HFFc6 (cell line): ENCODE measurements at regions not wholly inside any gene's neighbourhood (a gene's known extent, or its start where the extent isn't known, plus 50 kb on each side); places are given as distances from the start of the nearest gene placed in this dataset.
A peak's percentile ranks its signal among the peaks of the same experiment; 100 is the strongest.

Experiments
- DNase-seq: peaks from one replicate; pipeline ENCODE4 v3.0.0-alpha.2; 2018
- H3K27ac Mint-ChIP-seq: 2 replicates; pipeline ENCODE4 v1.8.0; 2020; ENCODE audit warnings: mild to moderate bottlenecking, mixed read lengths
- H3K27me3 Mint-ChIP-seq: 2 replicates; pipeline ENCODE4 v1.8.0; 2021; ENCODE audit warnings: mild to moderate bottlenecking, moderate library complexity, mixed read lengths; ENCODE audit not compliant: insufficient read depth
- H3K36me3 Mint-ChIP-seq: 2 replicates; pipeline ENCODE4 v1.8.0; 2021; ENCODE audit warnings: low read depth, mixed read lengths
- H3K4me1 Mint-ChIP-seq: 2 replicates; pipeline ENCODE4 v1.8.0; 2020; ENCODE audit warnings: low read depth, mixed read lengths
- H3K4me3 Mint-ChIP-seq: 2 replicates; pipeline ENCODE4 v1.8.0; 2020; ENCODE audit warnings: mild to moderate bottlenecking, moderate library complexity, mixed read lengths
- H3K9me3 Mint-ChIP-seq: 2 replicates; pipeline ENCODE4 v1.8.0; 2020; ENCODE audit warnings: mild to moderate bottlenecking, mixed read lengths
- TF ChIP-seq, protein P1 (sequence below): fragments of 200-600 bp; sonication (generic); IDR thresholded peaks from 2 replicates; pipeline ENCODE4 v1.5.0; 2021; ENCODE audit warnings: antibody characterized with exemption, mild to moderate bottlenecking

DNA sequence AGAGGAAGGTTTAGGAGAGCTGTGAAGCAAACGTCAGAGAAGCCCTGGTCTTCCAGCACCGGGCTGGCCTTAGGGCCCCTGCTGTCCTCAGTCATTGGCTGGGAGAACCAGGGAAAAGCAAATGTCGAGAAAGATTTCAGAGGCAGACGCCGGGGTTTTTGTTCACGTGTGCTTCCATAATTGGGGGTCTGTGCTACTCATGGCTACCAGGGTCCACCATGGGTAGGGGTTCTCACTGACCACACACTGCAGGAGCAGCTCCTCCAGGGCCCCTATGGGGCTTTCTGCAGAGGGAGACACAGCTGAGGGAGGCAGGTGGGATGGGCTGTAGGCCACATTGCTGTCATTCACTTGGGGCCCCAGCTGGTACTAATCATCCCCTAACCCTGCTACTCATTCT lies 291.8 kb upstream of the FOXQ1 start:
- Mint-ChIP-seq H3K4me1 (peaks cover 13% of the 10 kb centered on the region), H3K36me3 (peaks cover 13% of the 10 kb centered on the region; the same call in 1 of the 2 replicates), H3K9me3 (peaks cover 11% of the 10 kb centered on the region), H3K27me3 (peaks cover 18% of the 10 kb centered on the region), H3K27ac (no peak overlapping the region), H3K4me3 (no peak overlapping the region)
- no peak for DNase-seq
- TF ChIP-seq, protein P1, sequence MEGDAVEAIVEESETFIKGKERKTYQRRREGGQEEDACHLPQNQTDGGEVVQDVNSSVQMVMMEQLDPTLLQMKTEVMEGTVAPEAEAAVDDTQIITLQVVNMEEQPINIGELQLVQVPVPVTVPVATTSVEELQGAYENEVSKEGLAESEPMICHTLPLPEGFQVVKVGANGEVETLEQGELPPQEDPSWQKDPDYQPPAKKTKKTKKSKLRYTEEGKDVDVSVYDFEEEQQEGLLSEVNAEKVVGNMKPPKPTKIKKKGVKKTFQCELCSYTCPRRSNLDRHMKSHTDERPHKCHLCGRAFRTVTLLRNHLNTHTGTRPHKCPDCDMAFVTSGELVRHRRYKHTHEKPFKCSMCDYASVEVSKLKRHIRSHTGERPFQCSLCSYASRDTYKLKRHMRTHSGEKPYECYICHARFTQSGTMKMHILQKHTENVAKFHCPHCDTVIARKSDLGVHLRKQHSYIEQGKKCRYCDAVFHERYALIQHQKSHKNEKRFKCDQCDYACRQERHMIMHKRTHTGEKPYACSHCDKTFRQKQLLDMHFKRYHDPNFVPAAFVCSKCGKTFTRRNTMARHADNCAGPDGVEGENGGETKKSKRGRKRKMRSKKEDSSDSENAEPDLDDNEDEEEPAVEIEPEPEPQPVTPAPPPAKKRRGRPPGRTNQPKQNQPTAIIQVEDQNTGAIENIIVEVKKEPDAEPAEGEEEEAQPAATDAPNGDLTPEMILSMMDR = no peak

DNA sequence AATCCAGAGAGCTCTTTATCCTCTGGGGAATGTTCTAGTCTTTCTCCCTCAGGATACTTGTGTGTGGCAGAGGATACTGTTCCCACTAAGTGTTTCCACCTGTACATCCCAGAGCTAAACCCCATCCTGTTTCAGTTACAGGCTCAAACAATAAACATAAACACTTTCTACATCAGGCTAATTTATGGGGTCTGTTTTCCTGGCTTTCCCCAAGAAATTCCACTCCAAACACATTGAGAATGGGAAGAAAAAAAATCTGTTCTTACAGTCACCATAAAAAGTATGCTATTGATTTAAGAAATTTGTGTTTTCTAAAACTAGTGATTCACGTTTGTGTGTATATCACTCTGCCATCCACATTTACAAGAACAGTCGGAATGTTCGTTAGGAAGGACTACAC lies 293.9 kb upstream of the FOXQ1 start:
- H3K4me1 Mint-ChIP-seq = no peaks in the 10 kb centered on the region
- DNase-seq = no peak

DNA sequence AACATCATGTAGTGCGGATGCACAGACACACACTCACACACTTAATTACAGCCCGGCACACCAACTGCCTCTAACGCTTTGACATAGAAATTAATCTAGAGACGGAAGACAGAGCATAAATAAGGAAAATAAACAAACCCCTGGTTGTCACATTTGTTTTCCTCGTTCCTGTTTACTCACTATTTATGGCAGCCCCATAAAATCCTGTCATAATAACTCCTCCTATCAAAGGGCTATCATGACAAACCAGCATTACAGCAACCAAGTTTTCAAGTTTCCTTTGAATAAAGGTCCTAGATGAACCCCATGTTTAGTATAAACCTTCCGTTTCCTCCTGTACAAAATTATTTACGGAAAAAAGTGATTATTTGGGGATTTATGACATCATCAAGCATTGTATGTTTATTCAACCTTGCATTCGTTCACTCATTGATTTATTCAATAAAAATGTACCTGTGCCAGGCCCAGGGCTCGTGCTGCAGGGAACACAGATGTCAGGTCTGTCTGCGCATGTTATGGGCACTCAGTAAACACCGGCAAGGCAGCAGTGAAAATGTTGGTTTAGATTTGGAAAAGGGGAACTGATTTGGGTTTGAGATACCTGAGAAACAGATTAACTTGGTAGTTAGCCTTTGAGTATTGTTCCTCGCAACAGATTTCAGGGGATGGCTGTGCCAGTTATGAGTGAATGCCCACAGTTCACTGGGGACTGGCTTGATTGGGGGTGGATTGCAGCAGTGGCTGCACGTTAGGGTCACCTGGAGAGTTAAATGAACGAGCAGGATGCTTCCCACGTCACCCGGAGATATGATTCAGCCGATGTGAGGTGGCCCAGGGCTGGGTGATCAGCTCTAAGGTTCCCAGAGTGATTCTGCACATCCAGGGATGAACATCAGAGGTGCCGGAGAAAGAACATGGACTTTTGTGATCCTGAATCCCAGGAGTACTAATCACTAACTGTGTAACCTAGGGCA lies 295.3 kb upstream of the FOXQ1 start:
- peaks cover 15% of the 10 kb centered on the region for H3K27me3 Mint-ChIP-seq
- peaks cover 7% of the 10 kb centered on the region; the same call in 1 of the 2 replicates for H3K36me3 Mint-ChIP-seq
- peaks cover 4% of the 10 kb centered on the region for H3K9me3 Mint-ChIP-seq
- H3K4me1 Mint-ChIP-seq = no peaks in the 10 kb centered on the region
- H3K27ac Mint-ChIP-seq = no peak overlapping the region
- TF ChIP-seq, protein P1 = no peak
- DNase-seq = no peak
- H3K4me3 Mint-ChIP-seq = no peak overlapping the region

More for the DNA sequence above, 293.9 kb upstream of the FOXQ1 start:
- Mint-ChIP-seq H3K36me3 (peaks cover 13% of the 10 kb centered on the region; the same call in 1 of the 2 replicates), H3K9me3 (peaks cover 11% of the 10 kb centered on the region), H3K27me3 (peaks cover 17% of the 10 kb centered on the region), H3K4me3 (no peak overlapping the region), H3K27ac (no peak overlapping the region)
- TF ChIP-seq, protein P1 = no peak

DNA sequence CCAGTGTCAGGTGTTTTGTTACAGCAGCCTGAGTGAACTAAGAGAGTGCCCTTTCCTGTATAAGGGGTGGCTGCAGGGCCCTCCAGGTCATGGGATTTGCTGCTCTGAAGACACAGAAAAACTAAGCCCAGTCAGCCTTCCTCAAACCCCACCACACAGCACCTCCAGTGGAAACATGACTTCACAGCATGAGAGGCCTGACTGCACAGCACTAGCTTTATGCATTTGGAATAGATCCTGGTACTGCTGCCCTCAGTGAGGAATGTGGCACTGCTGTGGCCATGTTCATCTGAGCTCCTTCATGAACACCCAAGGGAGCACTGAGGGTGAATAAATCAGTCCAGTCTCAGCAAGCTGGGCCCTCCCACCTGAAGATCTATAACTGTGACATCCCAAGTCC lies 296.1 kb upstream of the FOXQ1 start:
- Mint-ChIP-seq H3K4me3 (no peak overlapping the region; the same call in 1 of the 2 replicates), H3K36me3 (no peaks in the 10 kb centered on the region), H3K4me1 (no peaks in the 10 kb centered on the region), H3K27ac (no peak overlapping the region), H3K9me3 (no peaks in the 10 kb centered on the region; the same call in 1 of the 2 replicates), H3K27me3 (peaks cover 17% of the 10 kb centered on the region)
- TF ChIP-seq, protein P1 = peak; percentile 47
- DNase-seq = peak; percentile 17

DNA sequence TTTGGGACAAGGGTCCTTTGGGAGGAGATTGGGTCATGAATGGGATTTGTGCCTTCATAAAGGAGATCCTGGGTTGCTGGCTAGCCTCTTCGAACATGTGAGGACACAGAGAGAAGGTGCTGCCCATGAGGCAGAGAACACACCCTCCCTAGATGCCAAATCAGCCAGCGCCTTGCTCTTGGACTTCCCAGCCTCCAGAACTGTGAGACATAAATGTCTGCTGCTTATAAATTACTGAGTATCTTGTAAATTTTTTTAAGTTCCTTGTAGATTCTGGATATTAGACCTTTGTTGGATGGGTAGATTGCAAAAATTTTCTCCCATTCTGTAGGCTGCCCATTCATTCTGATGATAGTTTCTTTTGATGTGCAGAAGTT lies 297.5 kb upstream of the FOXQ1 start:
- Mint-ChIP-seq H3K27ac (no peak overlapping the region), H3K4me3 (no peak overlapping the region), H3K4me1 (no peaks in the 10 kb centered on the region), H3K36me3 (no peaks in the 10 kb centered on the region), H3K27me3 (peaks cover 18% of the 10 kb centered on the region), H3K9me3 (no peaks in the 10 kb centered on the region; the same call in 1 of the 2 replicates)
- DNase-seq = no peak
- TF ChIP-seq, protein P1 = no peak
